Activated CD8-positive, alpha-beta memory T cell treated with anti-CD3 and anti-CD28 coated beads, Interleukin-2, amount 10 ng/mL, durations not matched to agents 7 days and 5 days (primary cell): ENCODE measurements at regions not wholly inside any gene's neighbourhood (a gene's known extent, or its start where the extent isn't known, plus 50 kb on each side); places are given as distances from the start of the nearest gene placed in this dataset.
"Not testable (repeated sequence)": the region's sequence is repeated elsewhere in the genome, so short reads cannot be mapped to it uniquely, and the experiment has no call there.

Source experiments
- ATAC-seq: fragments of 150-1000 bp; cut with Tn5 transposase; one replicate; pipeline ENCODE4 v1.10.0; 2021; ENCODE audit warnings: moderate library complexity
- CTCF ChIA-PET: fragments of 350-600 bp; sonication (Branson Sonifier 250); formaldehyde crosslinking; loops from one replicate; lab custom pipeline; 2021; ENCODE audit warnings: antibody characterized with exemption; lab: Charles Lee
- DNase-seq: peaks from one replicate; pipeline ENCODE4 v3.0.0-alpha.2; 2020
- H3K27ac Mint-ChIP-seq: one replicate; pipeline ENCODE4 v1.8.0; 2021; ENCODE audit warnings: mild to moderate bottlenecking, mixed read lengths
- H3K27me3 Mint-ChIP-seq: one replicate; pipeline ENCODE4 v1.8.0; 2021; ENCODE audit warnings: mixed read lengths
- H3K36me3 Mint-ChIP-seq: one replicate; pipeline ENCODE4 v1.8.0; 2021; ENCODE audit warnings: mild to moderate bottlenecking, mixed read lengths
- H3K4me1 Mint-ChIP-seq: one replicate; pipeline ENCODE4 v1.8.0; 2021; ENCODE audit warnings: mixed read lengths
- H3K4me3 Mint-ChIP-seq: one replicate; pipeline ENCODE4 v1.8.0; 2021; ENCODE audit warnings: mild to moderate bottlenecking, moderate library complexity, mixed read lengths
- H3K9me3 Mint-ChIP-seq: one replicate; pipeline ENCODE4 v1.8.0; 2022; ENCODE audit warnings: low read depth, mixed read lengths

- Mint-ChIP-seq H3K27ac (peak overlapping the region; percentile 51), H3K36me3 (peaks cover 11% of the 10 kb centered on the region), H3K27me3 (peaks cover 61% of the 10 kb centered on the region), H3K4me3 (no peak overlapping the region), H3K4me1 (peaks cover 35% of the 10 kb centered on the region), H3K9me3 (peaks cover 5% of the 10 kb centered on the region)
- CTCF ChIA-PET: interaction anchor here (1.0 to 1.4 kb wide), 3 partner anchors 77 to 121 kb away, joined by 3 read pairs; no protein-coding TSS in a partner anchor
- ATAC-seq (peak; percentile 96), DNase-seq (peak; percentile 86)
Observed at GRCh38 chr13:50244713-50245574, 229.7 kb downstream of the KCNRG start.

- H3K9me3 Mint-ChIP-seq: peaks cover 9% of the 10 kb centered on the region
- DNase-seq (no peak), ATAC-seq (no peak)
- peaks cover 67% of the 10 kb centered on the region for H3K27me3 Mint-ChIP-seq
- H3K36me3 Mint-ChIP-seq: peaks cover 13% of the 10 kb centered on the region
- CTCF ChIA-PET: no interaction called here
- no peak overlapping the region for H3K4me3 Mint-ChIP-seq
- peaks cover 35% of the 10 kb centered on the region for H3K4me1 Mint-ChIP-seq
- no peak overlapping the region for H3K27ac Mint-ChIP-seq
Observed at GRCh38 chr13:50247223-50247622, 232.0 kb downstream of the KCNRG start.

GRCh38 chr13:50248516-50249143 is 233.4 kb downstream of the KCNRG start:
- Mint-ChIP-seq H3K9me3 (peaks cover 16% of the 10 kb centered on the region), H3K36me3 (peaks cover 21% of the 10 kb centered on the region), H3K4me3 (no peak overlapping the region), H3K27ac (peak overlapping the region; percentile 5), H3K27me3 (peaks cover 69% of the 10 kb centered on the region), H3K4me1 (peaks cover 35% of the 10 kb centered on the region)
- DNase-seq (no peak), ATAC-seq (peak; percentile 20)
- CTCF ChIA-PET: no interaction called here

- DNase-seq: no peak
- no peak overlapping the region for H3K4me3 Mint-ChIP-seq
- peaks cover 32% of the 10 kb centered on the region for H3K4me1 Mint-ChIP-seq
- H3K27me3 Mint-ChIP-seq: peaks cover 68% of the 10 kb centered on the region
- peaks cover 16% of the 10 kb centered on the region for H3K9me3 Mint-ChIP-seq
- H3K36me3 Mint-ChIP-seq: peaks cover 21% of the 10 kb centered on the region
- CTCF ChIA-PET: no interaction called here
- no peak for ATAC-seq
- peak overlapping the region; percentile 5 for H3K27ac Mint-ChIP-seq
Observed at GRCh38 chr13:50249144-50249521, 233.9 kb downstream of the KCNRG start.

GRCh38 chr13:50250401-50250800 is 235.2 kb downstream of the KCNRG start:
- peaks cover 21% of the 10 kb centered on the region for H3K36me3 Mint-ChIP-seq
- H3K27me3 Mint-ChIP-seq: peaks cover 73% of the 10 kb centered on the region
- H3K27ac Mint-ChIP-seq: no peak overlapping the region
- no peak overlapping the region for H3K4me3 Mint-ChIP-seq
- DNase-seq (no peak), ATAC-seq (no peak)
- CTCF ChIA-PET: no interaction called here
- H3K9me3 Mint-ChIP-seq: peaks cover 16% of the 10 kb centered on the region
- H3K4me1 Mint-ChIP-seq: peaks cover 25% of the 10 kb centered on the region

- CTCF ChIA-PET: interaction anchor here (1.2 kb wide), 1 partner anchor 15 kb away, joined by 3 read pairs; no protein-coding TSS in a partner anchor
- Mint-ChIP-seq H3K27me3 (peaks cover 82% of the 10 kb centered on the region), H3K4me3 (no peak overlapping the region), H3K36me3 (peaks cover 17% of the 10 kb centered on the region), H3K27ac (no peak overlapping the region), H3K9me3 (peaks cover 7% of the 10 kb centered on the region), H3K4me1 (peaks cover 34% of the 10 kb centered on the region)
- DNase-seq (no peak), ATAC-seq (peak; percentile 79)
Observed at GRCh38 chr13:50255639-50256038, 240.4 kb downstream of the KCNRG start.

- peaks cover 80% of the 10 kb centered on the region for H3K27me3 Mint-ChIP-seq
- CTCF ChIA-PET: interaction anchor here (1.2 kb wide), 1 partner anchor 16 kb away, joined by 3 read pairs; no protein-coding TSS in a partner anchor
- H3K36me3 Mint-ChIP-seq: peaks cover 15% of the 10 kb centered on the region
- H3K4me3 Mint-ChIP-seq, DNase-seq, ATAC-seq, H3K9me3 Mint-ChIP-seq, H3K27ac Mint-ChIP-seq: not testable (repeated sequence)
- peaks cover 34% of the 10 kb centered on the region for H3K4me1 Mint-ChIP-seq
Observed at GRCh38 chr13:50256536-50257321, 241.5 kb downstream of the KCNRG start.

- peak; percentile 46 for DNase-seq
- Mint-ChIP-seq H3K9me3 (peaks cover 3% of the 10 kb centered on the region), H3K36me3 (peaks cover 9% of the 10 kb centered on the region), H3K27ac (no peak overlapping the region), H3K4me3 (no peak overlapping the region), H3K27me3 (peaks cover 75% of the 10 kb centered on the region), H3K4me1 (peaks cover 34% of the 10 kb centered on the region)
- peak; percentile 57 for ATAC-seq
- CTCF ChIA-PET: no interaction called here
Observed at GRCh38 chr13:50257646-50258045, 242.4 kb downstream of the KCNRG start.

GRCh38 chr13:50261130-50261901 is 246.1 kb downstream of the KCNRG start:
- Mint-ChIP-seq H3K27me3 (peaks cover 53% of the 10 kb centered on the region), H3K27ac (no peak overlapping the region), H3K4me3 (no peak overlapping the region), H3K9me3 (no peaks in the 10 kb centered on the region), H3K36me3 (peaks cover 4% of the 10 kb centered on the region), H3K4me1 (peaks cover 21% of the 10 kb centered on the region)
- CTCF ChIA-PET: interaction anchor here (1.5 kb wide), 1 partner anchor 20 kb away, joined by 3 read pairs; no protein-coding TSS in a partner anchor
- DNase-seq (no peak), ATAC-seq (peak; percentile 12)

- H3K27ac Mint-ChIP-seq: no peak overlapping the region
- ATAC-seq: no peak
- no peaks in the 10 kb centered on the region for H3K9me3 Mint-ChIP-seq
- CTCF ChIA-PET: no interaction called here
- no peaks in the 10 kb centered on the region for H3K4me1 Mint-ChIP-seq
- peaks cover 35% of the 10 kb centered on the region for H3K27me3 Mint-ChIP-seq
- no peak overlapping the region for H3K4me3 Mint-ChIP-seq
- no peaks in the 10 kb centered on the region for H3K36me3 Mint-ChIP-seq
- DNase-seq: no peak
Observed at GRCh38 chr13:50267066-50267465, 251.8 kb downstream of the KCNRG start.

GRCh38 chr13:50267917-50268316 is 252.7 kb downstream of the KCNRG start:
- DNase-seq (no peak), ATAC-seq (no peak)
- peaks cover 3% of the 10 kb centered on the region for H3K9me3 Mint-ChIP-seq
- no peaks in the 10 kb centered on the region for H3K4me1 Mint-ChIP-seq
- H3K36me3 Mint-ChIP-seq: no peaks in the 10 kb centered on the region
- CTCF ChIA-PET: no interaction called here
- H3K4me3 Mint-ChIP-seq: no peak overlapping the region
- no peak overlapping the region for H3K27ac Mint-ChIP-seq
- peaks cover 42% of the 10 kb centered on the region for H3K27me3 Mint-ChIP-seq

- Mint-ChIP-seq H3K36me3 (no peaks in the 10 kb centered on the region), H3K4me1 (no peaks in the 10 kb centered on the region), H3K27me3 (peaks cover 44% of the 10 kb centered on the region), H3K9me3 (peaks cover 3% of the 10 kb centered on the region), H3K27ac (no peak overlapping the region), H3K4me3 (no peak overlapping the region)
- no peak for ATAC-seq
- DNase-seq: no peak
- CTCF ChIA-PET: no interaction called here
Observed at GRCh38 chr13:50268500-50268899, 253.3 kb downstream of the KCNRG start.
